ENCODE measurements at regions not wholly inside any gene's neighbourhood (a gene's known extent, or its start where the extent isn't known, plus 50 kb on each side); places are given as distances from the start of the nearest gene placed in this dataset.
"Not testable (repeated sequence)": the region's sequence is repeated elsewhere in the genome, so short reads cannot be mapped to it uniquely, and the experiment has no call there.

DNA sequence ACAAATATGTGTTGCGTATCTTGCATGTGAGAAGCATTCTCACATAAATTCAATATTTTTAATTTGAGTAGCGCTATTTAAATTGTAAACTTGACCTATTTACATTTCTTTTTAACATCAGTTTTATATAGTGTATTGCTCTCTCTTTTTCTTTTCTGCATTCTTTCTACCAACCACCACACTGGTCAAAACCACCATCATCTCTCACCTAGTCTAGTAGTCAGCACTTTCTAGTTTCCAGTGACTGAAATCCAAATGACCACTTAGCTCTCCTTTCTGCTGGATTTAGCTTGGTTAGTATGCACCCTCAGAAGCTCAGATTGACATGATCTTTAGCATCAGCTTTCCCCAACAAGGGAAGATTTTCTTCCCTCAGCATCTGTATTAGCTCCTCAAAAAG, 73.2 kb upstream of the HCRTR2 start:
- no peak for TF ChIP-seq POLR2AphosphoS5 (IDR thresholded peaks at IDR 0.05; ENCODE audit: low read depth, low read length)
- TF ChIP-seq PAX5 (IDR thresholded peaks at IDR 0.05; ENCODE audit: insufficient read depth, low read length, severe bottlenecking): no peak
- no peak for TF ChIP-seq POLR2A (IDR thresholded peaks at IDR 0.05; ENCODE audit: low read depth, low read length)
- no peak for TF ChIP-seq POU2F2 (IDR thresholded peaks at IDR 0.05; ENCODE audit: low read depth, low read length)
- no peak for TF ChIP-seq SPI1 (IDR thresholded peaks at IDR 0.05; ENCODE audit: low read depth, low read length)
- TF ChIP-seq TAF1 (IDR thresholded peaks at IDR 0.05; ENCODE audit: low read depth, low read length): no peak
- FAIRE-seq (no peak), DNase-seq (ENCODE audit: insufficient read length, low spot score) (no peak)

DNA sequence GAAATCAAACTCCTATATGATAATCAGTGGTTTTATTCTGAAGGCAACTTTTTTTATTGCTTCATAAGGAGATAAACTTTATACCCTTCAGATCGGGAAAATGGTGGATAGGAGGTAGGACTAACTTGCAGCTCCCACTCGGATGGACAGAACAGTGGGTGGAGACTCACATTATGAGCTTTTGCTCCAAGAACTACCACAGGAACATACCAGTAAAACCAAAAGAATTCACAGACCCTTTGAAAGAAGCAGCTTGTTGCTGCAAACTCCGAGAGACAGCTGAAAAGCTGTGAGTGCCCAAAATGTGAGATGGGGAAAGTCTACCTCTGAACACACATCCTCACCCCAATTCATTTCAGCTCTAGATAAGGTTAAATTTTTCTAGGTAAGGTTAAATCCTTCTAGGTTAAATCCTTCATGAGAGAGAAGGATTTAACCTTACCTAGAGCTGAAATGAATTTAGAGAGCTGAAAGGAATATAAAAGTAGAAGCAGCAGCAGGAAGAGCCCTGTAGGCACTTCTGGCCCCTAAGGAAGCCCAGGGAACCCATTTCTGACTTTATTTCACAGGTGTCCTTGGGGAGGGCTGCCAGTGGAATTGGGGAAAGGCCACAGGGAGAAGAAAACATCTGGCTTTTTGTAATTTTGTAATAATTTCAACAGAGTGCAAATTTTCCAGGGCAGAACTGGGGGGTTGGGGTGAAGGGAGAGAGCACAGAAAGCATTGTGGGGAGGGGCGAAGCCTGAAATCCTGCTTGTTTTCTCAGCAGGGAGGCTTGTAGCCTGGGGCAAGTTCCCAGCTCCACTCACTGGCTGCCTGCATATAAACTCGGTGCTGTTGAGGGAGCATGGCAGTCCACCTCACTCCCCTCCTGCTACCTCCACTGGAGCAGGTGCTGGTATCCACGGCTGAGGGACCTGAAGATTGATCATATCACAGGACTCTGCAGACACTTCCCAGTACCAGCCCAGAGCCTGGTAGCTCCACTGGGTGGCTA, 65.9 kb upstream of the HCRTR2 start:
- no peak for FAIRE-seq
- no peak for TF ChIP-seq PAX5 (IDR thresholded peaks at IDR 0.05; ENCODE audit: insufficient read depth, low read length, severe bottlenecking)
- DNase-seq (ENCODE audit: insufficient read length, low spot score): no peak

DNA sequence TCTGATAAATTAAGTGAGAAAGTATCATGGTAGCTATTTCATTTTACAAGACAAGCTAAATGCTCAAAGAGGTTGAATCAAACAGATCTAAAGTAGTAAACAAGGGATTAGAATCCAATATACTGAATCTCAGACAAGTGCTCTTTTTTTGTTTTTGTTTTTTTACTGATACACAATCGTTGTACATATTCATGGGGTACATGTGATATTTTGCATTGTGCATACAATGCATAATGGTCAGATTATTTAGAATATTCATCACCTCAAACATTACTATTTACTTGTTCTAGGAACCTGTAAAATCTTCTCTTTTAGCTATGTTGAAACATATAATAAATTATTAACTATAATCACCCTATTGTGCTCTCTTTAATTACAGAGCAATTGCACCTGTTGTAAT, 57.0 kb upstream of the HCRTR2 start:
- DNase-seq (ENCODE audit: insufficient read length, low spot score): no peak
- FAIRE-seq: no peak
- TF ChIP-seq SPI1 (IDR thresholded peaks at IDR 0.05; ENCODE audit: low read depth, low read length) (no peak), POU2F2 (IDR thresholded peaks at IDR 0.05; ENCODE audit: low read depth, low read length) (no peak), POLR2A (IDR thresholded peaks at IDR 0.05; ENCODE audit: low read depth, low read length) (no peak), POLR2AphosphoS5 (IDR thresholded peaks at IDR 0.05; ENCODE audit: low read depth, low read length) (no peak), PAX5 (IDR thresholded peaks at IDR 0.05; ENCODE audit: insufficient read depth, low read length, severe bottlenecking) (no peak), TAF1 (IDR thresholded peaks at IDR 0.05; ENCODE audit: low read depth, low read length) (no peak)

DNA sequence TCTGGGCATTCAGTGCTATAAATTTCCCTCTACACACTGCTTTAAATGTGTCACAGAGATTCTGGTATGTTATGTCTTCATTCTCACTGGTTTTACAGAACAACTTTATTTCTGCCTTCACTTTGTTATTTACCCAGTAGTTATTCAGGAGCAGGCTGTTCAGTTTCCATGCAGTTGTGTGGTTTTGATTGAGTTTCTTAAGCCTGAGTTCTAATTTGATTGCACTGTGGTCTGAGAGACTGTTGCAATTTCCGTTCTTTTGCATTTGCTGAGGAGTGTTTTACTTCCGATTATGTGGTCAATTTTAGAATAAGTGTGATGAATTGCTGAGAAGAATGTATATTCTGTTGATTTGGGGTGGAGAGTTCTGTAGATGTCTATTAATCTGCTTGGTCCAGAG, 50.1 kb upstream of the HCRTR2 start:
- not testable (repeated sequence) for DNase-seq (ENCODE audit: insufficient read length, low spot score); FAIRE-seq

Data from GM12891 (cell line).